K562 (cell line): ENCODE measurements at regions not wholly inside any gene's neighbourhood (a gene's known extent, or its start where the extent isn't known, plus 50 kb on each side); places are given as distances from the start of the nearest gene placed in this dataset.

Experiments used
- ATAC-seq: fragments of 200-7000 bp; cut with Tn5 transposase; 3 replicates; pipeline ENCODE4 v1.9.1; 2020; ENCODE audit warnings: moderate library complexity
- BruUV-seq: library from RNA; stranded (reverse); fragments of 400-500 nt; replicated peaks from 2 replicates; lab custom pipeline; 2021; lab: Mats Ljungman, UMichigan
- CTCF ChIA-PET: fragments of 300-600 bp; formaldehyde crosslinking; extraction: SDS; loops from one replicate; lab custom pipeline; 2021; ENCODE audit warnings: low intra/inter-chr PET ratio; lab: Yijun Ruan, JAX
- POLR2A ChIA-PET: fragments of 300-600, 350-650 bp; sonication (Branson Sonifier 250); formaldehyde crosslinking; extraction: SDS; loops from one replicate; lab custom pipeline; 2021; ENCODE audit warnings: antibody characterized with exemption, inconsistent platforms; lab: Yijun Ruan, JAX
- DNase-seq, 4 experiments: peaks; one replicate each; pipeline versions ENCODE4 v3.0.0 to v3.0.0-alpha.2; 2011 to 2018; ENCODE audit warnings: low spot score in 3 of 4, mixed read lengths in 3 of 4; ENCODE audit errors: extremely low read depth in 1 of 4
- FAIRE-seq: peaks from 2 replicates; lab custom pipeline; 2011; peaks lifted over from hg19 to GRCh38; lab: Jason Lieb, UNC
- H2AFZ ChIP-seq: 2 replicates; pipeline ENCODE4 v1.6.0; 2011; ENCODE audit warnings: low read depth, low read length, control low read depth, inconsistent platforms
- H3K27ac ChIP-seq: fragments of 200-600 bp; 3 replicates; pipeline ENCODE4 v1.8.0; 2011; ENCODE audit warnings: low read depth, mild to moderate bottlenecking, control low read depth, inconsistent platforms, low read length, moderate library complexity, mixed read lengths; ENCODE audit errors: extremely low read depth
- H3K27me3 ChIP-seq, 2 experiments: fragments of 300-600 bp in 1 of 2; 2 replicates in 1 of 2; 3 replicates in 1 of 2; pipeline versions ENCODE4 v1.6.0 to v1.8.0; 2011; ENCODE audit warnings: inconsistent platforms in 2 of 2, low read length in 2 of 2, mild to moderate bottlenecking in 1 of 2, mixed read lengths in 1 of 2, moderate library complexity in 1 of 2; ENCODE audit not compliant: control insufficient read depth in 2 of 2, insufficient read depth in 2 of 2
- H3K36me3 ChIP-seq: fragments of 300-600 bp; 3 replicates; pipeline ENCODE4 v1.8.0; 2011; ENCODE audit warnings: mild to moderate bottlenecking, low read length, inconsistent platforms; ENCODE audit not compliant: control insufficient read depth, insufficient read depth
- H3K4me1 ChIP-seq, 2 experiments: fragments of 200-600 bp in 1 of 2; replicated peaks in 1 of 2; 2 replicates in 1 of 2; 3 replicates in 1 of 2; pipeline versions ENCODE4 v1.5.1 to v1.8.0; 2011; ENCODE audit warnings: inconsistent platforms in 2 of 2, low read length in 2 of 2, mild to moderate bottlenecking in 1 of 2, mixed read lengths in 1 of 2, moderate library complexity in 1 of 2; ENCODE audit not compliant: control insufficient read depth in 2 of 2, insufficient read depth in 2 of 2
- H3K4me2 ChIP-seq: 2 replicates; pipeline ENCODE4 v1.6.1; 2011; ENCODE audit warnings: low read length, control low read depth, inconsistent platforms, mixed read lengths; ENCODE audit not compliant: insufficient read depth
- H3K4me3 ChIP-seq: fragments of 200-600 bp; sonication (generic), shearing (Covaris generic); 2 replicates; pipeline ENCODE4 v1.5.1; 2016; ENCODE audit warnings: control low read depth, inconsistent platforms
- H3K79me2 ChIP-seq: fragments of 200-600 bp; 3 replicates; pipeline ENCODE4 v1.8.0; 2011; ENCODE audit warnings: low read length, inconsistent platforms; ENCODE audit not compliant: control insufficient read depth, insufficient read depth
- H3K9ac ChIP-seq, 2 experiments: 2 replicates each; pipeline versions ENCODE4 v1.6.0 to v1.6.1; 2011; ENCODE audit warnings: low read depth in 2 of 2, low read length in 2 of 2, control low read depth in 1 of 2, inconsistent platforms in 1 of 2, mild to moderate bottlenecking in 1 of 2, mixed read lengths in 1 of 2; ENCODE audit not compliant: insufficient read depth in 1 of 2
- H3K9me1 ChIP-seq: one replicate; pipeline ENCODE4 v1.6.0; 2011; ENCODE audit warnings: inconsistent platforms, mild to moderate bottlenecking, low read length, moderate library complexity; ENCODE audit not compliant: control insufficient read depth, insufficient read depth
- H3K9me3 ChIP-seq: replicated peaks from 2 replicates; pipeline ENCODE4 v1.5.1; 2011; ENCODE audit warnings: low read depth, low read length, inconsistent platforms; ENCODE audit not compliant: control insufficient read depth, insufficient read depth
- H4K20me1 ChIP-seq: replicated peaks from 2 replicates; pipeline ENCODE4 v1.6.1; 2011; ENCODE audit warnings: low read length, inconsistent platforms, mixed read lengths; ENCODE audit not compliant: control insufficient read depth, insufficient read depth
- C11orf30 ChIP-seq: fragments of 450-650 bp; IDR thresholded peaks from 2 replicates; pipeline ENCODE4 v1.6.1; 2016; ENCODE audit warnings: low read depth, mild to moderate bottlenecking
- CTCF ChIP-seq, 3 experiments: IDR thresholded peaks in 2 of 3; conservative IDR thresholded peaks in 1 of 3; 2 replicates each; pipeline ENCODE4 v1.5.1; 2011 to 2012; ENCODE audit warnings: low read length in 3 of 3, mild to moderate bottlenecking in 3 of 3, control low read depth in 2 of 3, improper control_type of control experiment in 1 of 3, inconsistent platforms in 1 of 3, low read depth in 1 of 3, mixed read lengths in 1 of 3, moderate library complexity in 1 of 3; ENCODE audit not compliant: insufficient read depth in 2 of 3
- MCM2 ChIP-seq: fragments of 450-650 bp; IDR thresholded peaks from 2 replicates; pipeline ENCODE4 v1.6.1; 2017; ENCODE audit warnings: low read depth, mild to moderate bottlenecking
- REST ChIP-seq, 2 experiments: fragments of 450-650 bp; formaldehyde crosslinking in 1 of 2; IDR thresholded peaks; 2 replicates each; pipeline versions ENCODE4 v1.4.0 to v1.6.1; 2014 to 2020; ENCODE audit warnings: mild to moderate bottlenecking in 2 of 2, borderline replicate concordance in 1 of 2, low read depth in 1 of 2
- SFPQ ChIP-seq: fragments of 200-400 bp; formaldehyde crosslinking; IDR thresholded peaks from 2 replicates; pipeline ENCODE4 v1.6.1; 2017; ENCODE audit warnings: mild to moderate bottlenecking, low read depth, low read length, moderate library complexity
- SMC3 ChIP-seq: conservative IDR thresholded peaks from 2 replicates; pipeline ENCODE4 v1.6.1; 2011; ENCODE audit warnings: low read depth, low read length, improper control_type of control experiment; ENCODE audit not compliant: insufficient read depth
- TOE1 ChIP-seq, 2 experiments: fragments of 450-650 bp in 1 of 2; sonication (generic) in 1 of 2; formaldehyde crosslinking in 1 of 2; IDR thresholded peaks; 2 replicates each; pipeline versions ENCODE4 v1.7.1 to v1.8.0; 2016 to 2022; ENCODE audit warnings: borderline replicate concordance in 2 of 2, mild to moderate bottlenecking in 2 of 2, antibody characterized with exemption in 1 of 2, inconsistent platforms in 1 of 2, low read depth in 1 of 2, missing genetic modification reagents in 1 of 2, moderate library complexity in 1 of 2
- WGBS: fragments of 100-300 bp; shearing (Covaris generic); methylation state at CpG from one replicate; pipeline ENCODE4 v1.1.6; 2016; ENCODE audit warnings: low coverage, mixed read lengths; ENCODE audit not compliant: insufficient coverage; ENCODE audit errors: missing lambda C conversion rate; 5-methylcytosine and 5-hydroxymethylcytosine counted together
- in situ Hi-C: fragments of 300-500 bp; cut with MboI; formaldehyde crosslinking; loops from 4 replicates; pipeline ENCODE4 v1.15.0; 2018; ENCODE audit warnings: inconsistent platforms, mixed read lengths
- intact Hi-C: fragments of 100-400 bp; cut with micrococcal nuclease; formaldehyde crosslinking; loops from 2 replicates; pipeline ENCODE4 v1.14.2; 2022

DNA sequence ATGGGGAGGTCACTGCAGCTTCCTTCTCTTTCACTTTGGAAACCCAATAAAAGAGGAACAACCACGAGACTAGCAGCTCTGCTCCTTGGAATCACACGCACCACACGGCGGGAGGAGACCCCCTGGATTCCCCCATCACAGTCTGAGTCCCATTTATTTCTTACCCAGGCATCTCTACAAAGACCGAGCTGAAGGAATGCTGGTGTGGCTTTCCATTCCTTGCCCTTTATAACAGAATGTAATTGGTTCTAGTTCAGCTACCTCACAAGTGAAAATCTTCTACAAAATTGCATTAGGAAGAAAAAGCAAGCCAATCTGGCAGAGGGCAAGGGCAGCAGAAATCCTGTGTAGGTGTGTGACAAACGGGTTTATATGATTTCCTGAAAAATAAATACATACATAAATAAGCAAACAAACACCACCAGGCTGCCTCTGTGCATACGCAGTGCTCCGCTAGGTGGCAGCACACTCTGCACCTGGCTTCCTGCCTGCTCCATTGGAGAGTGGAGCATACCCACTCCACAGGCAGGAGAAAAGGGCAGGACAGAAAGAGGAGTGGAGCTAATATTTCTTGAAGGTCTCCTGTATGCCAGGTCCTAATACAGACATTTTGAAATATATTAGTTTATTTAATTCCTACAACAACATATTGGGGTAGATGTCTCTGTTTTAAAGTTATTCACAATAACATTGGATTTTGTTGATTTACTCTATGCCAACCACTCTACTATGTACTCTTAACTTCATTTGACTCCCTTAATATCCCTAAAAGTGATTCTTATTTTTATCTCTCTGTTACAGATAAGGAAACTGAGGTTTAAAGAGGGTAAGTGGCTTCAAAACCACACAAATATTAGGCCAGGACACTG, 673.1 kb downstream of the KCNA4 start:
- BruUV-seq = no TSS peak
- intact Hi-C loops = no loop called here
- CTCF ChIA-PET = no interaction called here
- TF ChIP-seq REST (IDR thresholded peaks at IDR 0.05; ENCODE audit: borderline replicate concordance) (0 out of 2 replicates have a peak, but pooled peaks have one; percentile 10), REST (CRISPR knock-in tag; IDR thresholded peaks at IDR 0.05; ENCODE audit: low read depth) (no peak), CTCF (IDR thresholded peaks at IDR 0.05 in 2 of 3, conservative IDR thresholded peaks at IDR 0.05 in 1 of 3; ENCODE audit: insufficient read depth in 2 of 3, low read depth in 1 of 3, low read length in 3 of 3) (peak; percentile 45 to 76 (median 61); a peak in 5 of 6 replicates), TOE1 (IDR thresholded peaks at IDR 0.05; ENCODE audit: borderline replicate concordance) (no peak), TOE1 (CRISPR knock-in tag; IDR thresholded peaks at IDR 0.05; ENCODE audit: borderline replicate concordance, low read depth) (no peak), SFPQ (no peak), MCM2 (no peak), SMC3 (0 out of 2 replicates have a peak, but pooled peaks have one; percentile 21), C11orf30 (no peak)

More for the DNA sequence above, 673.1 kb downstream of the KCNA4 start:
- POLR2A ChIA-PET = no interaction called here
- no peak for FAIRE-seq
- H3K4me1 ChIP-seq = no peaks in the 10 kb centered on the region
- H2AFZ ChIP-seq = no peak overlapping the region
- peak; percentile 32 to 58 (median 54) for DNase-seq
- H3K9me3 ChIP-seq = no peaks in the 10 kb centered on the region
- H3K27me3 ChIP-seq = no peaks in the 10 kb centered on the region
- no peak overlapping the region for H3K9ac ChIP-seq
- in situ Hi-C loops = no loop called here
- H4K20me1 ChIP-seq = no peaks in the 10 kb centered on the region
- peak; percentile 78 for ATAC-seq
- H3K9me1 ChIP-seq = no peaks in the 10 kb centered on the region
- no peak overlapping the region for H3K27ac ChIP-seq
- H3K79me2 ChIP-seq = no peaks in the 10 kb centered on the region
- WGBS = under 1% methylated on average over 8 of the region's 8 CpGs
- no peaks in the 10 kb centered on the region for H3K36me3 ChIP-seq
- H3K4me3 ChIP-seq = no peak overlapping the region
- H3K4me2 ChIP-seq = no peak overlapping the region
